HG03135 (cell line): ENCODE measurements at regions not wholly inside any gene's neighbourhood (a gene's known extent, or its start where the extent isn't known, plus 50 kb on each side); places are given as distances from the start of the nearest gene placed in this dataset.

Experiments used
- ATAC-seq: cut with Tn5 transposase; IDR thresholded peaks from one replicate; pipeline ENCODE4 v1.9.1; 2021; ENCODE audit warnings: mild to moderate bottlenecking, moderate library complexity; ENCODE audit not compliant: unreplicated experiment

DNA sequence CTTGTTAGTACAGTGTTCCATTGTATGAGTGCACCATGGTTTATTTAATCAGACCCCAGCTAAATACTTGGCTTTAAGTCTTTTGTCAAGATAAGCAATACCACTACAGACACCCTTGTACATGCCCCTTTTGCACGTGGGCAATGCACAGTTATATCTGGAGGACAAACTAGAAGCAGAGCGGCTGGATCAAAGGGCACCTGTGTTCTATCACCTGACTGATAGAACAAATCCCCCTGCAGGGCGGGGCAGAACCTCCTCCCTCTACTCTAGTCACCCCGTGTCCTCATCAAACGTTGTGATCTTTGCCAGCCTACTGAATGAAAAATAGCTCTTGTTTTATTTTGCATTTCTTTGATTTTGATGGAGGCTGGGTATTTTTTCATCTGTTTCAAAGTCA, 314.9 kb downstream of the TLE3 start:
- ATAC-seq: no peak

DNA sequence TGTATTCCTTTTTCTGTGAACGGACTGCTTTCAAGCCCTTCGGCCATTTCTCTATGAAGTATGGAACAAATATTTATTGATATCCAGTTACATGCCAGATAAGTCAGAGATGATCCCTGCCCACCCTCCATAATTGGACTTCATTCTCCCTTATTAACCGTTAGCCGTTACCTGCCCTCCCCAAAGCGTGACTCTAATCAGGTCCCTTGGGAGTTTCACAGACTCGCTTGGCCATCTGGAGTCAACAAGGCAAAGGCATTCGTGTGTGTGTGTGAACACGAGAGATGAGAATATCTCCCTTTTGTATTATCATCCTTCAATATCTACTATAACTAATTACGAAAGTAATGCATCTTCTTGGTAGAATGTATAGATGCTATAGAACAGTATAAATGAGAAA, 314.5 kb downstream of the TLE3 start:
- no peak for ATAC-seq

DNA sequence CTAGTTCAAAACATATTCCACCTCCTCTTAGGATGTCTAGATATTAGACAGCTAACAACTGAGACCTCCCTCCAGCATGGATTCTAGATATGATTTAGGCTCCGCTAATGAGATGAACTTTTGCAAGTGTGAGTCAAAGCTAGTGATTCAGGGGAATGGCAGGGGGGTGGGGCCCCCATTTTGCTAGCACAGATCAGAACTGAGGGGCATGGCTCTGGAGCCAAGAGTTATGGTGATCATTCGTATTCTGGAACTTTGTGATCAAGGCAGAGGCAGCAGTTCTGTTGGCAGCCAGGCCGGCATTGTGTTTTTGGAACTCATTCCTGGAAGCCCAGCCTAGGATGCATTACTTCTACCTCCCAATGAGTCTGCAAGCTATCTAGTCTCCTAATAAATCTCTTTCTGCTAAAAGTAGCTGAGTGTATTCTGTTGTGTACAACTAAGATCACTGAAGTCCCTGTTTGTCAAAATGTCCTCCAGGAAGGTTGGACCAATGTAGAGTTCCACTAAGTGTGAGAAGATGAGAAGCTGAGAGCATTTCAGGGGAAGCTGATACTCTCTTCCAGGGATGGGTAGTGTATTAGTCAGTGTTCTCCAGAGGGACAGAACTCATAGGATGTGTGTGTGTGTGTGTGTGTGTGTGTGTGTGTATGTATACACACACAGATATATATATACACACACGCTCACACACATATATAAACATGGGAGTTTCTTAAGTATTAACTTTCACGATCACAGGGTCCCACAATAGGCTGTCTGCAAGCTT, 312.7 kb downstream of the TLE3 start:
- ATAC-seq: no peak

DNA sequence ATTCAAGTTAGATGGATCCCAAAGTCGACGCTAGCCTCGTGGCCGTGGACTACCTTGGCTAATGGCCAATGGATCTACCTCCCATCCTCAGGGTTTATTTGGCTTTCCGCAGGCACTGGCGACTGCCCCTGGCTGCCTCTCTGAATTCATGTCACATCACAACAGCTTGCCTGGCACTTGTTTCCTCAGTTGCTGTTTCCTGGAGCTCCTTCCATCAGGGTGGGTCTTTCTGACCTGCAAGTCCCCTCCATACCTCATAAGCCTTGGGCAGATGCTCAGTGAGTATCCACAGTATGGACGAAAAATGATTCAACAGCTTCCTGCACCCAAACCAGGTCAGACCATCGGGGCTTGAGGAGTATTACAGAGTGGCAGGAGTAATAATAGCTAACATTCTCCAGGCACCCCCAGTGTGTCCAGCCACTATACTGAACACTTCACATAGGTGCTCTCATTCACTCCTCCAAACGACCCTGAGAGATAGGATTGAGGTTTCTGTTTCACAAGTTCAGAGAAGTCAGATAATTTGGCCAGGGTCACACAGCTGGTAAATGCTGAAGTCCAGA, 311.5 kb downstream of the TLE3 start:
- ATAC-seq: no peak

DNA sequence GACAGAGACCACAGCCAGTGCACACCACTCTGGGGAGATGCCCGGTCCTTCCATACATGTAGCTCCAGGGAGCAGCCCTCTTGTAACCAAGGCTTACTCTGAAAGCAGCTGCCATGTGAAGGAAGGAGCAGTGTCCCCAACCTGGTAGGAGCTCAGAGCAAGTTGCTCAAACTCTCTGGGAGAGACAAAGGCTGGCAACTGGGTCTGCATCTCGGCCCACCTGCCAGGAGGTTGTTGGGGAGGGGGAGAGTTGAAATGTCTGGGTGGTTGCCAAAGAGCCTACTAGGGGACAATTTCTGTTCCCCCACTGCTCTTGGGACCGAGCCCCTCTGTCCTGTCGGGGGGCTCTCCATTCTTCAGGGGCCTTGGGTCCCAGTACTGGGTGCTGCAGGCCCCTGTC, 309.9 kb downstream of the TLE3 start:
- ATAC-seq: no peak

DNA sequence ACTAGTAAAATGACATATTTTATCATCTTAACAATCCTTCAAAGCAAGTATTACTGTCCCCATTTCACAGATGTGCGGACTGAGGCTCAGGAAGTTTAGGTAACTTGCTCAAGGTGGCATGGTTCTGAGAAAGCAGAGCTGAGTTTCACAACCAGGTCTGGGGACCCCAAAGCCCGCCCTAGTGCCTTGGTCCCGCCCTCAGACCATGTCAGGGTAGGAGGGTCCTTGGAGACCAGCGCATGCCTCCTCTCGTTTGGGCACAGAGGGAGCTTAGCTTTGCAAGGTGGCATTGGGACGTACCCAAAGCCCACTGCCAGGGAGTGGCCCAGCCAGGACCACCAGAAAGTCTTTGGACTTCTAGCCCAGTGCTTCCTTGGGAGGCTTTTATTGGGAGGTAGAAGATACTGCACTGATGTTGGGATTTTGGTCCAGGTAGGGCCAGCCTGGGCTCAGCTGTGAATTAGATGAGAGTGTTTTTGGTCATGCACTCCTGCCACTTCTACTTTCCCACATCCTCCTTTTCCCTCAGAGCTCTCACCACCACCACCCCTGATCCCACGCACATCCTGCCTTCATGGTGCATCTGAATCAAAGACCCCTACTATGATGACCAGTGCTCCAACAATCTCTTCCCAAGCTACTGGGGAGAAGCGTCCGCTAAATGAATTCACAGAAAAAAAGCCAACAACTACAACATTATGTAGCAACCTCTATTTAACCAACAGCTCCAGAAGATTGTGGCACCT, 307.9 kb downstream of the TLE3 start:
- ATAC-seq: no peak

DNA sequence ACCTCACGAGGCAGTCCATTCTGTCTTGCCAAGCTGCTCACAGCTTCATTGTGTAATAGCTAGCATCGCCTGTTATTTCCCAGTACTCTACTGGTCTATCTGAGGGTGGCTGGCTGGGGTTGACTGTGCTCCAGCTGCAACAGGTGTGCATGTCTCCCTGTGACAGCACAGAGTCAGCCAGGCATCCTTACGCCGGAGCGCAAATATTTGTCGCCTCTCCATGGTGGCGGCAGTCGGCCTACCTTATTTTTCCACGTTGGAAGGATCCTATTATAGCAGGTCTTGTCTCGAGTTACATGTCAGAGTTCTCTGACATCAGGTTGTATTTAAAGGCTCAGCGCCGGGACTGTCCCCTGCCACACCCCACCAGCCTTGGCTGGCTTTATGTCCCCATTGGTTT, 307.1 kb downstream of the TLE3 start:
- no peak for ATAC-seq

DNA sequence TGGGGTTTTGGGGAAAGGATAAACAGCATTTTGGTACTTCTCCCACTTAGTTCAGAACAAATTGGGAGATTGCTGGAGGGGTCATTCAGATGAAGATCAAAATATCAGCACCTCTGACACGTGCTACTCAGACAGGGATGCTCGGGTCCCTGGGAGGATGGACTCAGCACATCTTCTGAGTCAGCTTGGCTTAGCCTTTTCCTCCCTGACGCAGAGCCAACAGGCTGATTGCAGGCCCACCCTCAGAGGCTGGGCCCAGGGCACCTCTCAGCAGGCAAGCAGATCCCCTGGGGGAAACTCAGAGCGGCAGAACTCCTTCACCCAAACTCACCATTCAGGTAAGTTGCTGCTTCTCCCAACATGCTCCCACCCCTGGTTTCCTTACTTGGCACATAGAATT, 304.9 kb downstream of the TLE3 start:
- ATAC-seq: no peak

DNA sequence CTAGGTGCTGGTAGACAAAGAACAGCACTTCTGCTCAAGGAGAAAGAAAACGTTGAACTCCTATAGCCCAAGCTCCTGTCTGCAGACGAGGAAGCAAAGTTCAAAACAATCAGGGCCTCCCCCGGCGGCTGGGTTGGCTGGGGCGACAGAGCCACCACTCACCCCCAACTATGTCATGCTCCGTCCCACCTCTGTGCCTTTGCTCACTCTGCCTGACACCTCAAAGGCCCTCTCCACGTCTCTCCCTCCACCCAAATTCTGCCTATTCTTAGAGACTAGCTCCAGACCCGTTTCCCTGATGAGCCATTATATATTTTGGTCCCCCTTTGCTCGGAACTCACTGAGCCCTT, 304.3 kb downstream of the TLE3 start:
- ATAC-seq: no peak

DNA sequence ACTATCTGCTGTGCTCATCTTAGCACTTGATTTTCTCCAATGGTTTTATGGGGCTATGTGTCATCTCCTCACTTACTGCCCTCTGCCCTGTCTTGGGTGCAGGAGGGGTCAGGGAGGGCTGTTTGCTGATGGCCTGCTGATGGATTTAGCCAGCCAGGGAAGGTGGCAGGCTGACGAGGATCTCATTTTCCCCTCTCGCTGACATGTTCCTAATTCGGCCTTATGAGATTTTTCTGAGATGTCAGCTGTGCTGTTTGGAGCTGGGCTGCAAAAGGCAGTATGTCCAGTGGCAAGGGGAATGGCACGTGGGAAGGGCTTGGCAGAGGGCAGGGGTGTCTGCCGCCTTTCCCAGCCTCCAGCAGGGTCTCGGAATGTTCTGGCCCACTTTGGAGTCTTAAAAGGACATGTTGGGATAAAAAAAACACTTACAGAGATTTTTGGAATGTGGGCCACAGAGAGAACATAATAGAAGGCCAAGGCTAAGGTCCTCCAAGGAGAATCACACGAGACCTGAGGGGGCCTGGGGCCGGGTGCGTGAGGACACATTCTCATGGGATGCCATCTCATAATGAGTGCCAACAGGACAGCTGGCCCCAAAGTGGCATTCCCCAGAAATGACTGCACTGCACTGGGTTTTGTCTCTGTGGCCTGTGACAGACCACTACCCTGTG, 303.8 kb downstream of the TLE3 start:
- ATAC-seq: no peak

DNA sequence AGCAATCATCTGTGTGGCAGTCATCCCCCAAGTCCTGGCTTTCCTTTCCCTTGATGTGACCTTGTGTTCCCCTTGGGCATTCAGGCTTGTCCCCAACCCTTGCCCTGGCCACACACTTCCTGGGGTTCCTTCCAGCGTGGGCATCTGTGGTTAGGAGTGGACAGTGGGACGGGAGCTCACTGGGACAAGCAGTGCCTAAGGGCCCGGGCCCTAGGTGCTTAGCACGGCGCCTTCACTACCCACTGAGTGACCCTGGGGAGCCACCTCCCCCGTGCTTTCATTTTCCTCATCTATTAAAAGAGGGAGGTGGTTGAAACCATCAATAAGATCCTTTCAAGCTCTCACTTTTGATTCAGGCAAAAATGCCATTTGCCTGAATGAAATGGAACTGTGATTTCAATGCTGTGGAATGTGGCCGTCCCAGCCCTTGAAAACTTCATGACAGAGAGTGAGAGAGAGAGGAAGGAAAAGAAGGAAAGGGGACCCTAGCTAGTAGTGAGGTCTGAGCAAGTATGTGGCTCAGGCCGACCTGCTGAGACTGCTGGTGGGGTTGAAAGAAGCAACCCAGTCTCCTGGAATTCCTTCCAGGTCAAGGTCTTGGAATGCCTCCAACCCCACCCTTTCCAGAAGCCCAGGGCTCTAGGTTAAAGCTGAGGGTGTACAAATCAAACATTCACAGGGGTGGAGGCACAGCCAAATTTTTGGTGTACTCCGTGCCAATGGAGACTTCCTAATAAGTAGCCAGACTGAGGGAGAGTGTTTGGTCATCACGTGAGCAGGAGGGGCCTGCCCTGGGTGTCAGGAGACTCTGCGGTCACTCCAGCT, 302.9 kb downstream of the TLE3 start:
- ATAC-seq: no peak

DNA sequence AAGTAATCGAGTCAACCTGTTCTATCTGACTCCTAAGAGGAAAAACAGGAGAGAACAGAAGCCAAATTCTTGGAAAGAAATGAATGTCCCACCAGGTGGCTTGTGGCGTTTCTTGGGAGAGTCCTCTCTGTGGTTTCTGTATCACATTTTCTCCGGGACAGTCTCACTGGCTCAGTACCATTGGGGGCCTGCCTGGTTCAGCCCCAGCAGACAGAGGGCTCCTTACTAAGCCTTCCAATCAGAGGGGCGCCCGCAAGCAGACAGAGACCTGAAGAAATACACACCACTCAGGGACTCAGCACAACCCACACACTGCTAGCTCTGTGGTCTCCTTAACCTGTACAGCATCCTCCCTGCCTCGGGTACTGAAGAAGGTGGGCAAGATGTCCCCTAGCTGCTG, 302.1 kb downstream of the TLE3 start:
- no peak for ATAC-seq

DNA sequence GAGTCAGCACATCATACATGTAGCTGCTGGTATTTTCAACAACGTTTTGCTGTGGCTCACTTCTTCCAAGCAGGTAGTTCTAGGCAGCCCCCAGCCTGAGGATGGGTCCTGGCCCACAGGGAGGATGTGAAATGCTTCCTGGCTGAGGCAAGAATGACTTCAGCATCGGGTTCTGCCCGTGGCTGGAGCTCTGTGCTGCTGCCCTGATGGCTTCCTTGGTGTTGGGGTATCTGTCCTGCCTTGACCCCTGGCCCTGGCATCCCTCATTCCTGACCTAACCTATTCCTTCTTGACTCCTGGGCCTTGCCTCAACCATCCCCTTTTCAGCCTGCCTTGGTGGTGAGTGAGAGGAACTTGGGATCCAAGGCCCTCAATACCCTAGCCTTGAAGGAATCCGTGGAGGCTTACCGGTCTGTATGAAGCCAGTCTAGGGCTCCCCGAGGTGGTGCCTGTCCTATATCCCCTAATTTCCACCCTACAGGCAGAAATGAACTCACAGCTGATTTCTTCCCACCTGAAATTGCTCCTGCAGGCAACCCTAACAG, 300.6 kb downstream of the TLE3 start:
- ATAC-seq: no peak

DNA sequence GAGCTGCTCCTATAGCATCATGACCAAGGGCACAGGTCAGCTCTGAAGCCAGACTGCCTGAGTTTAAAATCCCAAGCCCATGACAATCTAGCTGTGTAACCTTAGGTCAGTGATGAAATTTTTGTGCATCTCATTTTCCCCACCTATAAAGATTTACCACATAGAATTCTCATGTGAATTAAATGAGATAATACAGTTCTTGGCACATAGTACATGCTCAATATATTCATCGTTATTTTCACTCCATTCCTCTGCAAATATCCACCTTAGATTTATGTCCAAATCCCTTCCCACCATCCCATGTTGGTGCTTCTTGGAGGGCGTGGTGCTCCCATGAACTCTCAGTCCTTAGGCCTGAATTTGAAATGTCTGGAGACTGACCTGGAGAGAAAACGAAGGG, 300.1 kb downstream of the TLE3 start:
- ATAC-seq: no peak

DNA sequence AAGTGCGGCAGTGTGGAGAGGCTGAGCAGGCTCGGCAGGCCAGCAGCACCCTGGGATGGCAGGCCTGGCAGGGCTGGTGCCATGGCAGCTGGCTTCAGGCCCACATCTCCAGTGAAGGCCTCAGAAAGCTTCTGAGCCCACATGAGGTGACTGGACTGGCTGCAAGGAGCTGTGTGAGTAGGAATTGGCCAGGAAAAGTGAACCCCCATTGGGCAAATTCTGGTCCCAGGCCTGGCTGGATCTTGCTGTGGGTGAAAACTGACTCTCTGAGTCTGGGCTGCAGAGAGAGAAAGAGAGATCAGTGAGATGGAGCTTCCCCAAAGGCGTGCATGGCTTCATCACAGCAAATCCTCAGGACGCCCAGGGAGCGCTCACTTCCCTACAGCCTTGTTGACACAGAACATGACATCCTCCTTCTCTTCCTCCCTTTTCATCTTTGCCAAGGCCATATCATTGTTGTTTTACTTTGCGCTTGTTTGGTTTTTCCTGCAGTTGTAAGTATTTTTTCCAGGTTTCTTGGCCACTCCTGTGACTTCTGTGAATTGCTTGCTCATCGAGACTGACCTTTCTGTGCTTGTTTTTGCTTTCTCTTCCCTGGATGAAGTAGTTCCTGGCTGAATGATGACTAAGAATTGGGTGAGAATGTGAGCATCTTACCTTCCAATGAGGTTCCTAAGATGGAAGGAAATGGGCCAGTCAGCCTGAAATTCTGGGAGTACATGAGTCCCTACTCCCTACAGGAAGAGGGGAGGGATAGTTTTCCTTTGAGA, 299.1 kb downstream of the TLE3 start:
- ATAC-seq: no peak

DNA sequence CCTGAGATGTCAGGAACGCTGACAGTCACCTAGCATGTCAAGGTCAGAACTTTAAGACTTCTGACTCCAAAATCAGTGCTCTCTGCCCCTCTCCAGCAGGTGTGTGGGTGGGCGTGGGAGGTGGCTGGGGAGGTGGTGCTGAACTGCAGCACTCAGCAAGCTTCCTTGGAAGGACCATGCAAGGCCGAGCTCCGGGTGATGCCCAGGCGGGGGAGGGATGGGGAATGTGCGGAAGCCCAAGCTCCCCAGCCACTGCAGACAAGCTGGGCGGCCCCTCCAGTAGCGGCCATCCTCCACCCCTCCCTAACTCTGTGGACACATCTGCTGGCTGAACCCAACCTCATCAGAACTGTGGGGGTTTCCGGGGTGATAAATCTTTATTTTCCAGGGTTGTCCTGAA, 296.6 kb downstream of the TLE3 start:
- ATAC-seq: no peak

DNA sequence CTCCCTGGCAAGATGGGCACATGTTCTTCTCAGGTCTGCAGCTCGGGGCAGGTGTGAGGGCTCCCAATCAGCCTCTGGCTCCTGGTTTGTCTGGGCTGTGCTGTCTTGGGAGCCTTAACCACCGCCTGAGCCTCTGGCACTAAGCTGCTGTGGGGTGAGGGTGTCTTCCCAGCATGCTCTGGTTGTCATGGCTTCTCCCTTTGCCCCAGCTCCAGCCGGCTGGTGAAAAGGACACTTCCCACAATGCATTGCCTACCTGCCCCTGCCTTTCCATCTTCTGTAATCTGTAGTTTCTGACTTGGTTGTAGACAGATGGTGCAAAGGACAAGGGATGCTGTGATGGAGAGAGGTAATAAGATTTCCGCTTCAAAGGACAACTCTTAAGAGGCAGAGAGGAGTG, 295.3 kb downstream of the TLE3 start:
- no peak for ATAC-seq

DNA sequence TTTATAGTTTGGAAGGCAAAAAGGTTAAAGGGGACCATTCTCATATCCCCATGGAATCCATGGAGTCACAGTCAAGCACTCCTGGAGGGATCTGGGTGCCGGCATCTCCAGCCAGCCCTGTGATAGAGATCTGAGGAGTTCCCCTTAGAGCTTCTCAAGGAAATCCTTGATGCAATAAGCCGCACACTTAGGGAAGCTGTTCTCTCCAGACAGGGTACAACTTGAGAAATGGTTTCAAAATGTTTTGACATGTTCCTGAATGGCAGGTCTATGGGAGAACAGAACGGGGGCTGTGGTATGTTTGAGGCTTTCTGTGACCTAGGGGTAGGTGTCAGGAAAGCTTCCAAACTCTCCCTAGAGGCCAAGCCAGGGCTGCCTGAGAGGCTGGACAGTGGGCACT, 292.9 kb downstream of the TLE3 start:
- no peak for ATAC-seq

DNA sequence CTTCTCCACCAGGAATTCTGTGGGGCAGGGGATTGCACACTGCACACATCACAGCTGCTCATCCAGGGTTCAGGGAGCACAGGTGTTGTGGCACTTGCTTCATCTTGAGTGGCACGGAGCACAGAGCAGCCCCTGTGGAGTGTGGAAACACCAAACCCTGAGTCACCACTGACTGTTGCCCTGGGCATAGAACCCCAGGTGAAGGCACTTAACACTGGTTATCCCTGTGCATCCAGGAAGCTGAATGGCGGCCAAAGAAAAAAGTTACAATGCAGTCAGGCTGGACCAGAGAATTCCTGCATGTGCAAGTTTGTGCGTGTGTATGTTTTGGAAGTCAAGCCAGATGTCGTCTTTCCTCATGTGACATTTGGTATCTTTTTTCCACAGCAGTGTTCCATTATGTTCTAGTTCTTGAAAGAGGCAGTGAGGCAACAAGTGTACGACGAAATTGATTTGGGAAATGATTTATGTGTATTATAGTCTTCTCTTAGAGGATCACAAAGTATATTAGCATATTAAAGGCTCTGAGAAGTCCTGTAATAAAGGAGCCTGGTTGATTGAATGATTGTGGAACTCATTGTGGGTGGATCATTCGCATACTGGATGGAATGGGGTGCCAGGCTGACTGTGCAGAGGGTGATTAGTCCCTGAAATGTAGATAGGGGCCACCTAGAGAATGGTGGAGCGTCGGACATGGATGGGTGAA, 292.3 kb downstream of the TLE3 start:
- ATAC-seq: no peak
